DND-41 (cell line): ENCODE measurements at regions not wholly inside any gene's neighbourhood (a gene's known extent, or its start where the extent isn't known, plus 50 kb on each side); places are given as distances from the start of the nearest gene placed in this dataset.

Experiments used
- ATAC-seq: fragments of 200-7000 bp; cut with Tn5 transposase; 3 replicates; pipeline ENCODE4 v1.9.1; 2021; ENCODE audit warnings: low read depth; ENCODE audit not compliant: insufficient read depth
- DNase-seq: peaks from one replicate; pipeline ENCODE4 v3.0.0-alpha.2; 2020
- H2AFZ ChIP-seq: 2 replicates; pipeline ENCODE4 v1.6.0; 2012; ENCODE audit warnings: low read depth, low read length
- H3K27ac ChIP-seq: 2 replicates; pipeline ENCODE4 v1.5.1; 2012; ENCODE audit warnings: low read length, inconsistent platforms
- H3K27me3 ChIP-seq: fragments of 200-600 bp; sonication (generic); 2 replicates; pipeline ENCODE4 v1.6.0; 2012; ENCODE audit warnings: low read length, mild to moderate bottlenecking, inconsistent platforms; ENCODE audit not compliant: insufficient read depth, poor library complexity
- H3K36me3 ChIP-seq: 2 replicates; pipeline ENCODE4 v1.5.1; 2012; ENCODE audit warnings: low read length, inconsistent platforms; ENCODE audit not compliant: insufficient read depth
- H3K4me1 ChIP-seq: 2 replicates; pipeline ENCODE4 v1.5.1; 2012; ENCODE audit warnings: mild to moderate bottlenecking, low read length; ENCODE audit not compliant: insufficient read depth
- H3K4me2 ChIP-seq: 2 replicates; pipeline ENCODE4 v1.6.0; 2012; ENCODE audit warnings: mild to moderate bottlenecking, moderate library complexity, low read length, inconsistent platforms; ENCODE audit not compliant: insufficient read depth
- H3K4me3 ChIP-seq, 2 experiments: fragments of 200-600 bp in 1 of 2; shearing (Covaris generic) in 1 of 2; 2 replicates each; pipeline ENCODE4 v1.5.1; 2012 to 2016; ENCODE audit warnings: inconsistent platforms in 2 of 2, low read length in 2 of 2, mild to moderate bottlenecking in 2 of 2, low read depth in 1 of 2, moderate library complexity in 1 of 2
- H3K79me2 ChIP-seq: 2 replicates; pipeline ENCODE4 v1.6.0; 2012; ENCODE audit warnings: low read length, inconsistent platforms; ENCODE audit not compliant: insufficient read depth
- H3K9ac ChIP-seq: 2 replicates; pipeline ENCODE4 v1.6.0; 2012; ENCODE audit warnings: low read depth, mild to moderate bottlenecking, inconsistent platforms, low read length, moderate library complexity
- H3K9me3 ChIP-seq: 2 replicates; pipeline ENCODE4 v1.5.1; 2012; ENCODE audit warnings: low read length, moderate library complexity, mild to moderate bottlenecking, inconsistent platforms; ENCODE audit not compliant: insufficient read depth, severe bottlenecking
- H4K20me1 ChIP-seq: 2 replicates; pipeline ENCODE4 v1.6.0; 2012; ENCODE audit warnings: low read length; ENCODE audit not compliant: insufficient read depth
- CTCF ChIP-seq: IDR thresholded peaks from 2 replicates; pipeline ENCODE4 v1.5.1; 2012; ENCODE audit warnings: borderline replicate concordance, low read length, moderate library complexity, mild to moderate bottlenecking; ENCODE audit not compliant: poor library complexity, severe bottlenecking; ENCODE audit errors: extremely low read depth
- EZH2 ChIP-seq: IDR thresholded peaks from 3 replicates; pipeline ENCODE4 v1.6.1; 2012; ENCODE audit warnings: borderline replicate concordance, low read depth, mild to moderate bottlenecking, moderate library complexity, low read length, inconsistent platforms; ENCODE audit not compliant: severe bottlenecking

GRCh38 chr21:35357041-35357780, 308.1 kb upstream of the RUNX1 start:
- H3K9ac ChIP-seq: no peak overlapping the region
- no peak for ATAC-seq
- H3K27ac ChIP-seq: no peak overlapping the region
- no peaks in the 10 kb centered on the region for H3K79me2 ChIP-seq
- no peak overlapping the region for H2AFZ ChIP-seq
- no peak overlapping the region for H3K4me2 ChIP-seq
- no peak for DNase-seq
- no peak overlapping the region for H3K4me3 ChIP-seq
- H4K20me1 ChIP-seq: no peaks in the 10 kb centered on the region
- H3K36me3 ChIP-seq: no peaks in the 10 kb centered on the region
- TF ChIP-seq CTCF: no peak
- no peaks in the 10 kb centered on the region for H3K4me1 ChIP-seq
- H3K9me3 ChIP-seq: no peaks in the 10 kb centered on the region
- no peaks in the 10 kb centered on the region for H3K27me3 ChIP-seq

- no peak overlapping the region for H3K4me3 ChIP-seq
- DNase-seq: no peak
- no peaks in the 10 kb centered on the region for H3K36me3 ChIP-seq
- H3K27ac ChIP-seq: no peak overlapping the region
- no peak for ATAC-seq
- no peaks in the 10 kb centered on the region for H3K79me2 ChIP-seq
- TF ChIP-seq EZH2: no peak
- TF ChIP-seq CTCF: no peak
- H4K20me1 ChIP-seq: no peaks in the 10 kb centered on the region
- H2AFZ ChIP-seq: no peak overlapping the region
- H3K4me2 ChIP-seq: no peak overlapping the region
- H3K4me1 ChIP-seq: no peaks in the 10 kb centered on the region
- no peaks in the 10 kb centered on the region for H3K9me3 ChIP-seq
- H3K9ac ChIP-seq: no peak overlapping the region
- no peaks in the 10 kb centered on the region for H3K27me3 ChIP-seq
Measured at GRCh38 chr21:35354078-35354477, 305.0 kb upstream of the RUNX1 start.

DNA sequence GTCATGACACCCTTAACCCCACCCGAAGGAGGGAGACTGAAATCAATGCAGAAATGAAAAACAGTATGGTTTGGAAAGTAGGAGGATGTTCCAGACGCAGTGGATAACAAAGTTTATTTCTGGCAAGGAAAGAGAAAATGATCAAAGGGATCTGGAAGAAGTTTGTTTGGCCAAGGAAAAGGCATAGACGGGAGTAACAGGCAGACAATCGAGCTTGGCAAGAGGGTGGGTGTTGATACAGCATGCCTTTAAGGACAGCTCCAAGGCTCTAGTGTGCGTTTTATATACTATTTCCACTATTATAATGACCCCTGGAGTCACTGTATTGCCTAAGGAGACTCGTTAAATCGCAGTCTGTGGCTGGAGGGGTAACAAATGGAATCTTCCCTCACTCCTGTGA, 303.7 kb upstream of the RUNX1 start:
- DNase-seq: no peak
- Histone ChIP-seq H3K27ac (no peak overlapping the region), H3K79me2 (no peaks in the 10 kb centered on the region), H3K4me1 (no peaks in the 10 kb centered on the region), H4K20me1 (no peaks in the 10 kb centered on the region), H3K9ac (no peak overlapping the region), H2AFZ (no peak overlapping the region), H3K4me3 (no peak overlapping the region), H3K36me3 (no peaks in the 10 kb centered on the region), H3K4me2 (no peak overlapping the region), H3K9me3 (no peaks in the 10 kb centered on the region), H3K27me3 (no peaks in the 10 kb centered on the region)
- ATAC-seq: no peak
- TF ChIP-seq CTCF: no peak
- no peak for TF ChIP-seq EZH2
